HepG2 (cell line): ENCODE measurements at regions not wholly inside any gene's neighbourhood (a gene's known extent, or its start where the extent isn't known, plus 50 kb on each side); places are given as distances from the start of the nearest gene placed in this dataset.

Source experiments
- CHD2 ChIP-seq: IDR thresholded peaks from 2 replicates; pipeline ENCODE4 v1.6.1; 2011; ENCODE audit warnings: low read depth, low read length, improper control_type of control experiment
- TF ChIP-seq, protein P1 (sequence below): IDR thresholded peaks from 2 replicates; pipeline ENCODE4 v1.6.1; 2016; ENCODE audit warnings: missing genetic modification reagents, missing compliant biosample characterization

DNA sequence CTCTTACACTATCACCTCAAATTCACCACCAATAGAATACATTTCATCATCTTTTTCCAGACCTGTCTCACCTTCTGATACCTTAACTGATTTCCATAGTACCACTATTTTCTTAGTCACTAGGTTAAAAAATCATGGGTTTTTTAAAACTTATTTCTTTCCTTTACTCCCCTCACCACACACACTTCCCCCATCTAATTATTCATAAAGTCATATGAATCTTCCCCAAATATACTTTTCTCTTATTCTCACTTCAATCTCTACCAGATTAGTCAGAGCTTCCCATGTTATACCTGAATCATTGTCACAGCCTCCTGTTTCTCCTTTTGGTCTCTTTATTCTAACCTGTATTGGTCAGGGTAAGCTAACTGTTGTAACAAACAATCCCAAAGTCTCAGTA is 696.3 kb downstream of the BCL11A start:
- TF ChIP-seq CHD2 = no peak
- TF ChIP-seq, protein P1, sequence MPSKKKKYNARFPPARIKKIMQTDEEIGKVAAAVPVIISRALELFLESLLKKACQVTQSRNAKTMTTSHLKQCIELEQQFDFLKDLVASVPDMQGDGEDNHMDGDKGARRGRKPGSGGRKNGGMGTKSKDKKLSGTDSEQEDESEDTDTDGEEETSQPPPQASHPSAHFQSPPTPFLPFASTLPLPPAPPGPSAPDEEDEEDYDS = no peak
